Ectodermal cell (in vitro differentiated cells): ENCODE measurements at regions not wholly inside any gene's neighbourhood (a gene's known extent, or its start where the extent isn't known, plus 50 kb on each side); places are given as distances from the start of the nearest gene placed in this dataset.
"Not testable (repeated sequence)": the region's sequence is repeated elsewhere in the genome, so short reads cannot be mapped to it uniquely, and the experiment has no call there.

Source experiments
- H3K27ac ChIP-seq: 2 replicates; pipeline ENCODE4 v1.7.0; 2013; ENCODE audit warnings: mild to moderate bottlenecking, low read depth, low read length; ENCODE audit not compliant: insufficient read depth, poor library complexity, severe bottlenecking
- H3K27me3 ChIP-seq: 2 replicates; pipeline ENCODE4 v1.7.0; 2013; ENCODE audit warnings: mild to moderate bottlenecking, low read length; ENCODE audit not compliant: insufficient read depth, control insufficient read depth, poor library complexity, severe bottlenecking
- H3K36me3 ChIP-seq: one replicate; pipeline ENCODE4 v1.7.0; 2013; ENCODE audit warnings: low read length; ENCODE audit not compliant: control insufficient read depth, insufficient read depth
- H3K4me1 ChIP-seq: one replicate; pipeline ENCODE4 v1.7.0; 2013; ENCODE audit warnings: low read length; ENCODE audit not compliant: control insufficient read depth, insufficient read depth
- H3K4me3 ChIP-seq: 2 replicates; pipeline ENCODE4 v1.7.0; 2013; ENCODE audit warnings: low read depth, low read length, control low read depth; ENCODE audit not compliant: insufficient read depth
- H3K9me3 ChIP-seq: 2 replicates; pipeline ENCODE4 v1.7.0; 2013; ENCODE audit warnings: mild to moderate bottlenecking, low read length, moderate library complexity; ENCODE audit not compliant: control insufficient read depth
- WGBS, 2 experiments: methylation state at CpG; one replicate each; pipeline ENCODE4 v1.1.7; 2013; ENCODE audit warnings: missing lambda C conversion rate in 2 of 2; 5-methylcytosine and 5-hydroxymethylcytosine counted together

DNA sequence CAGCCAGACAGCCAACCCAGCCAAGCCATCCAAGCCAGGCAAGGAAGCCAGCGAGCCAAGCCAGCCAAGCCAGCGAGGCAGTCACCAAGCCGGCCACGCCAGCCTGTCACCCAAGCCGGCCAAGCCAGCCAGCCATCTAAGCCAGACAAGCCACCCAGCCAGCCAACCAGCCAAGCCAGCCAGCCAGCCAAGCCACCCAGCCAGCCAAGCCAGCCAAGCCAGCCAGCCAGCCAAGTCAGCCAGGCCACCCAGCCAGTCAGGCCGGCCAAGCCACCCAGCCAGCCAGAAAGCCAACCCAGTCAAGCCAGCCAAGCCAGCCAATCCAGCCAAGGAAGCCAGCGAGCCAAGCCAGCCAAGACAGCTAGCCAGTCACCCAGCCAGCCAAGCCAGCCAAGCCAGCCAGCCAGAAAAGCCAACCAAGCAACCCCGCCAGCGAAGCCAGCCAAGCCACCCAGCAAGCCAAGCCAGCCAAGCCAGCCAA, 201.2 kb downstream of the GOLGA6L6 start:
- Histone ChIP-seq H3K27me3 (no peaks in the 10 kb centered on the region), H3K36me3 (no peaks in the 10 kb centered on the region), H3K4me1 (no peaks in the 10 kb centered on the region), H3K4me3 (no peak overlapping the region), H3K27ac (no peak overlapping the region), H3K9me3 (peaks cover 28% of the 10 kb centered on the region)
- 76 to 79% methylated on average over 9 of the region's 9 CpGs for WGBS, 2 experiments

DNA sequence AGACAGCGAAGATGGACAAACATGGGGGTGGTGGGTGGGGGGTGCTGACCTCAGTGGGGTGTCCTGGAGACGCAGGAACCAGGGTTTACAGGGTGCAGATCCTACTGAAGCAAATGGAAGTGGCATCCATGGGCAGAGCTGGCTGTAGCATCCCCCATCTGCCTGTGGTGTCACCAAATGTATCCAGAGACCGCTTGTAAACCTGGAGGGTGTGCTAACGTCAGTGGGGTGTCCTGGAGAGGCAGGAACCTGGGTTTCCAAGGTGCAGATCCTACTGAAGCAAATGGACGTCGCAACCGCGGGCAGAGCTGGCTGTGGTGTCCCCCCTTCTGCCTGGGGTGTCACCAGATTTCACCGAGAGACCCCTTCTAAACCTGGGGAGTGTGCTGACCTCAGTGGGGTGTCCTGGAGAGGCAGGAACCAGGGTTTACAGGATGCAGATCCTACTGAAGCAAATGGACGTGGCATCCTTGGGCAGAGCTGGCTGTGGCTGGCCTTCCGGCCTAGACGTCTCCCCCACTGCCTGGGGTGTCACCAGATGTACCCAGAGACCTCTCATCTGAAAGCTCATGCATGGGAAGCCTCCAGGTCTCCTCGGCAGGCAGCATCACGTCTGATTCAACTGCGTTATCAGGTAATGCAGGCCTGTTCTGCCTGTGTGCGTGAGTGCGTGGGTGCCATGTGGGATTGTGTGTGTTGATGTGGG, 202.4 kb downstream of the GOLGA6L6 start:
- H3K27ac ChIP-seq, H3K36me3 ChIP-seq, H3K4me3 ChIP-seq, H3K4me1 ChIP-seq, H3K27me3 ChIP-seq: not testable (repeated sequence)
- H3K9me3 ChIP-seq, result peaks cover 20% of the 10 kb centered on the region
- WGBS, 2 experiments, result 72 to 74% methylated on average over 17 of the region's 17 CpGs

DNA sequence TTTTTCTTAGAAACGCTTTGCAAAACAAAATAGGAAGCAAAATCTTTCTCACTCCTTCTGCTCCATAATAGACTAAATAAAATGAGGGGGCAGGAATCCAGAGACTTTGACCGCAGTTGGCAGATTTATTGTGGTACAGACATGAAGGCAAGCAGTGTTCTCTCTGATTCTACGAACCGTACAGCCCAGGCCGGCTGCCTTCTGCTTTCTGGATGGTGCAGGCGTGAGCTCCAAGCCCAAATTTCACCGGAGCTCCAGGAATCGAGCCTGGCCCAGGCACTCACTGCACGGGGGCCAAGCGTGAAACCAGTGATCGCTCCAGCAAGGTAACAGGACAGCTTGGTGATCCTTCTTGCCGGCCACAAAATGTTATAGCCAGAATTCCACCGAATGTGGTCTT, 202.9 kb downstream of the GOLGA6L6 start:
- not testable (repeated sequence) for H3K4me3 ChIP-seq, H3K36me3 ChIP-seq, H3K4me1 ChIP-seq, H3K27ac ChIP-seq, H3K27me3 ChIP-seq
- WGBS, 2 experiments, result 81 to 83% methylated on average over 13 of the region's 13 CpGs
- H3K9me3 ChIP-seq, result peaks cover 20% of the 10 kb centered on the region

DNA sequence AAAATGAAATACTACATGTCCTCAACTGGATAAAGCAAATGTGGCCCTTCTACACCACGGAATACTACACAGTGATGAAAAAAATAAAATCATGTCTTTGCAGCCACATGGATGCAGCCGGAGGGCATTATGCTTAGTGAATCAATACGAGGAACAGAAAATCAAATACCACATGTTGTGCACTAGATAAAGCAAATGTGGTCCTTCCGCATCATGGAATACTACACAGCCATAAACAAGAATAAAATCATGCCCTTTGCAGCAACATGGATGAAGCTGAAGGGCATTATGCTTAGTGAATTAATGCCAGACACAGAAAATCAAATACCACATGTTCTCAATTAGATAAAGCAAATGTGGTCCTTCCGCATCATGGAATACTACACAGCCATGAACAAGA, 204.4 kb downstream of the GOLGA6L6 start:
- H3K4me1 ChIP-seq, H3K27me3 ChIP-seq, H3K27ac ChIP-seq, H3K36me3 ChIP-seq, H3K4me3 ChIP-seq: not testable (repeated sequence)
- H3K9me3 ChIP-seq, result peaks cover 20% of the 10 kb centered on the region
- 78 to 84% methylated on average over 4 to 5 of the region's 5 CpGs for WGBS, 2 experiments

- not testable (repeated sequence) for H3K4me3 ChIP-seq, H3K36me3 ChIP-seq, H3K27me3 ChIP-seq, H3K4me1 ChIP-seq, H3K27ac ChIP-seq, H3K9me3 ChIP-seq
- 86% methylated on average over 6 of the region's 6 CpGs for WGBS, 2 experiments
Measured at GRCh38 chr15:20334451-20334850, 207.1 kb downstream of the GOLGA6L6 start.

- H3K9me3 ChIP-seq, H3K4me3 ChIP-seq, H3K4me1 ChIP-seq, H3K27me3 ChIP-seq, H3K27ac ChIP-seq, H3K36me3 ChIP-seq: not testable (repeated sequence)
- WGBS, 2 experiments, result 84 to 88% methylated on average over 4 of the region's 4 CpGs
Measured at GRCh38 chr15:20325751-20326150, 215.8 kb downstream of the GOLGA6L6 start.

DNA sequence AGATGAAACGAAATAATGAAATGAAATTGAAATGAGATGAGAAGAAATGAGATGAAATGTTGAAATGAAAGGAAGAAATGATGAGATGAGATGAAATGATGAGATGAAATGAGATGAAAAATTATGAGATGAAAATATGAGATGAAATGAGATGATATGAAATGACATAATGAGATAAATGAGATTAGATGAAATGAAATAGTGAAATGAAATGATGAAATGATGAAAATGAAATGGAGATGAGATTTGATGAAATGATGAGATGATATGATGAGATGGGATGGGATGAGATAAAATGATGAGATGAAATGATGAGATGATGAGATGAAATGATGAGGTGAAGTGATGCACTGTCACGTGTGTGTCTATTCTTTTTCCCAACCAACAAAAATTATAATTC, 224.5 kb downstream of the GOLGA6L6 start:
- not testable (repeated sequence) for H3K27me3 ChIP-seq, H3K4me3 ChIP-seq, H3K27ac ChIP-seq, H3K36me3 ChIP-seq, H3K4me1 ChIP-seq, H3K9me3 ChIP-seq
- WGBS, 2 experiments, result 47 to 57% methylated on average over 1 of the region's 2 CpGs

DNA sequence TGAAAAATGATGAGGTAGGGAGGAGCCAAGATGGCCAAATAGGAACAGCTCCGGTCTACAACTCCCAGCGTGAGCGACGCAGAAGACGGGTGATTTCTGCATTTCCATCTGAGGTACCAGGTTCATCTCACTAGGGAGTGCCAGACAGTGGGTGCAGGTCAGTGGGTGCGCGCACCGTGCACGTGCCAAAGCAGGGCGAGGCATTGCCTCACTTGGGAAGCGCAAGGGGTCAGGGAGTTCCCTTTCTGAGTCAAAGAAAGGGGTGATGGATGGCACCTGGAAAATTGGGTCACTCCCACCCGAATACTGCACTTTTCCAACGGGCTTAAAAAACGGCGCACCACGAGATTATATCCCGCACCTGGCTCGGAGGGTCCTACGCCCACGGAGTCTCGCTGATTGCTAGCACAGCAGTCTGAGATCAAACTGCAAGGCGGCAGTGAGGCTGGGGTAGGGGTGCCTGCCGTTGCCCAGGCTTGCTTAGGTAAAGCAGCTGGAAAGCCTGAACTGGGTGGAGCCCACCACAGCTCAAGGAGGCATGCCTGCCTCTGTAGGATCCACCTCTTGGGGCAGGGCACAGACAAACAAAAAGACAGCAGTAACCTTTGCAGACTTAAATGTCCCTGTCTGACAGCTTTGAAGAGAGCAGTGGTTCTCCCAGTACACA, 230.5 kb downstream of the GOLGA6L6 start:
- H3K9me3 ChIP-seq, result peaks cover 15% of the 10 kb centered on the region
- not testable (repeated sequence) for H3K4me3 ChIP-seq, H3K4me1 ChIP-seq, H3K27ac ChIP-seq, H3K27me3 ChIP-seq, H3K36me3 ChIP-seq
- WGBS, 2 experiments, result 87 to 90% methylated on average over 23 of the region's 23 CpGs

DNA sequence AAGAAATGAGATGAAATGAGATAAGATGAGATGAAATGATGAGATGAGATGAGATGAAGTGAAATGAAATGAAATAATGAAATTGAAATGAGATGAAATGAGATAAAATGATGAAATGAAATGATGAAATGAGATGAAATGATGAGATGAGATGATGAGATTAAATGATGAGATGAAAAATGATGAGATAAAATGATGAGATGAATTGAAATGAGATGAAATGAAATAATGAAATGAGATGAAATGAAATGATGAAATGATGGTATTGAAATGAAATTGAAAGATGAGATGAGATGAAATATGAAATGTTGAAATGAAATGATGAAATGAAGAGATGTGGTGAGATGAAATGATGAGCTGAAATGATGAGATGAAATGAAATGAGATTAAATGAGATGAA, 231.0 kb downstream of the GOLGA6L6 start:
- Histone ChIP-seq H3K4me3 (no peak overlapping the region), H3K9me3 (peaks cover 15% of the 10 kb centered on the region), H3K4me1 (no peaks in the 10 kb centered on the region), H3K27me3 (no peaks in the 10 kb centered on the region), H3K27ac (no peak overlapping the region), H3K36me3 (no peaks in the 10 kb centered on the region)

DNA sequence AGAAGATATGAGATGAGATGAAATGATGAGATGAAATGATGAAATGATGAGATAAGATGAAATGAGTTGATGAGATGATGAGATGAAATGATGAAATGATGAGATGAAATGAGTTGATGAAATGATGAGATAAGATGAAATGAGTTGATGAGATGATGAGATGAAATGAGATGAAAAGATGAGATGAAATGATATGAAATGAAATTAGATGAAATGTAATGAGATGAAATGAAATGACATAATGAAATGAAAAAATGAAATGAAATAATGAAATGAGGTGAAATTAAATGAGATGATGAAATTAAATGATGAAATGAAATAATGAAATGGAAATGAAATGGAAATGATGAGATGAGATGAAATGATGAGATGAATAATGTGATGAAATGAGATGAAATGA, 231.6 kb downstream of the GOLGA6L6 start:
- not testable (repeated sequence) for H3K27ac ChIP-seq, H3K36me3 ChIP-seq, H3K27me3 ChIP-seq, H3K4me1 ChIP-seq, H3K4me3 ChIP-seq
- peaks cover 15% of the 10 kb centered on the region for H3K9me3 ChIP-seq
